Fibroblast of lung (primary cell): ENCODE measurements at regions not wholly inside any gene's neighbourhood (a gene's known extent, or its start where the extent isn't known, plus 50 kb on each side); places are given as distances from the start of the nearest gene placed in this dataset.

Experiments used
- DNase-seq, 2 donors: peaks; one replicate each; pipeline versions ENCODE4 v3.0.0 to v3.0.0-alpha.2; 2010; ENCODE audit warnings: low read depth in 2 of 2
- H2AFZ ChIP-seq: 2 replicates; pipeline ENCODE4 v1.5.1; 2012; ENCODE audit warnings: low read length, control low read depth, inconsistent platforms
- H3K27ac ChIP-seq: 2 replicates; pipeline ENCODE4 v1.5.1; 2011; ENCODE audit warnings: low read length, control low read depth; ENCODE audit not compliant: insufficient read depth
- H3K27me3 ChIP-seq: 2 replicates; pipeline ENCODE4 v1.5.1; 2011; ENCODE audit warnings: mild to moderate bottlenecking, low read length; ENCODE audit not compliant: control insufficient read depth, insufficient read depth
- H3K36me3 ChIP-seq: 2 replicates; pipeline ENCODE4 v1.5.1; 2011; ENCODE audit warnings: low read length; ENCODE audit not compliant: control insufficient read depth, insufficient read depth
- H3K4me1 ChIP-seq: 2 replicates; pipeline ENCODE4 v1.5.1; 2011; ENCODE audit warnings: low read length; ENCODE audit not compliant: control insufficient read depth, insufficient read depth; ENCODE audit errors: extremely low read depth
- H3K4me2 ChIP-seq: 2 replicates; pipeline ENCODE4 v1.5.1; 2011; ENCODE audit warnings: low read length, control low read depth; ENCODE audit not compliant: insufficient read depth; ENCODE audit errors: extremely low read depth
- H3K4me3 ChIP-seq, 4 experiments: fragments of 200-600 bp in 1 of 4; sonication (generic) in 1 of 4; replicated peaks in 1 of 4; 2 replicates each; pipeline ENCODE4 v1.5.1; 2011 to 2016; ENCODE audit warnings: low read length in 4 of 4, low read depth in 3 of 4, mild to moderate bottlenecking in 3 of 4, control low read depth in 2 of 4, inconsistent platforms in 1 of 4, mixed read lengths in 1 of 4; ENCODE audit not compliant: insufficient read depth in 1 of 4; ENCODE audit errors: control extremely low read depth in 1 of 4
- H3K79me2 ChIP-seq: 2 replicates; pipeline ENCODE4 v1.5.1; 2012; ENCODE audit warnings: mild to moderate bottlenecking, low read length, inconsistent platforms; ENCODE audit not compliant: control insufficient read depth, insufficient read depth
- H3K9ac ChIP-seq: 2 replicates; pipeline ENCODE4 v1.5.1; 2011; ENCODE audit warnings: mild to moderate bottlenecking, low read length, control low read depth; ENCODE audit not compliant: insufficient read depth
- H3K9me3 ChIP-seq: 2 replicates; pipeline ENCODE4 v1.5.1; 2012; ENCODE audit warnings: low read depth, low read length; ENCODE audit not compliant: control insufficient read depth, insufficient read depth
- H4K20me1 ChIP-seq: 2 replicates; pipeline ENCODE4 v1.5.1; 2011; ENCODE audit warnings: low read length; ENCODE audit not compliant: control insufficient read depth, insufficient read depth; ENCODE audit errors: extremely low read depth
- EZH2 ChIP-seq: IDR thresholded peaks from 2 replicates; pipeline ENCODE4 v1.5.1; 2012; ENCODE audit warnings: low read length, control low read depth, mild to moderate bottlenecking; ENCODE audit errors: missing control alignments
- TF ChIP-seq, protein P1 (sequence below), 2 donors: IDR thresholded peaks in 1 of 2; conservative IDR thresholded peaks in 1 of 2; 1 replicate in 1 of 2; 2 replicates in 1 of 2; pipeline ENCODE4 v1.5.1; 2011 to 2012; ENCODE audit warnings: low read length in 2 of 2, control low read depth in 1 of 2, inconsistent platforms in 1 of 2, low read depth in 1 of 2, mild to moderate bottlenecking in 1 of 2

DNA sequence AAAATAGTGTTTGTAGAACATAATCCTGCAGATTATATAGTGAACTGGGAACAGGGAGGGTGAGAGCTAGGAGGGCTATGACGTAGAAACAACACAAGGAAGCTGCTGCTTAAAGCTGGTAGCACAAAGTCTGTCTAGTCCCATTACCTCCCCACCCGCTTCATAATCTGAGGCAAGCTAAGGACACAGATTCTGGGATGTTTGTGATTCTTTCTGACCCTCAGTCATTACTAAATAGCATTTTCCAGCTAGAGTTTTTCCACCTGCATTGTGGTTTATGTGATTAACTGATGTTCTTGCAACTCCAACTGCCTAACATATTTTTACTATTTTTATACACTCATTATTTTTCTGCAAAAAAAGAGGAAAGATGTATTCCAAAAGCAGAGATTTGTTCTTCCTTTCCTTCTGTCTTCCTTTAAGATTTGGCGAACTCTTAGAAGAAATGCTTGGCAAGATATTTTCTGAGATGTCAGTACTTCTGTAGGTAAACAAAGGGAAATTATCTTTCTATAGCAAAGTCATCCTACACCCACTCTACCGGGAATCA lies 293.2 kb upstream of the FAR2 start:
- Histone ChIP-seq H3K9ac (no peak overlapping the region), H3K9me3 (no peaks in the 10 kb centered on the region), H3K4me3 (no peak overlapping the region), H3K79me2 (no peaks in the 10 kb centered on the region), H3K4me1 (no peaks in the 10 kb centered on the region), H3K27ac (no peak overlapping the region), H3K27me3 (no peaks in the 10 kb centered on the region), H3K36me3 (no peaks in the 10 kb centered on the region), H3K4me2 (no peak overlapping the region), H2AFZ (no peak overlapping the region), H4K20me1 (no peaks in the 10 kb centered on the region)
- no peak for TF ChIP-seq EZH2
- TF ChIP-seq, protein P1, sequence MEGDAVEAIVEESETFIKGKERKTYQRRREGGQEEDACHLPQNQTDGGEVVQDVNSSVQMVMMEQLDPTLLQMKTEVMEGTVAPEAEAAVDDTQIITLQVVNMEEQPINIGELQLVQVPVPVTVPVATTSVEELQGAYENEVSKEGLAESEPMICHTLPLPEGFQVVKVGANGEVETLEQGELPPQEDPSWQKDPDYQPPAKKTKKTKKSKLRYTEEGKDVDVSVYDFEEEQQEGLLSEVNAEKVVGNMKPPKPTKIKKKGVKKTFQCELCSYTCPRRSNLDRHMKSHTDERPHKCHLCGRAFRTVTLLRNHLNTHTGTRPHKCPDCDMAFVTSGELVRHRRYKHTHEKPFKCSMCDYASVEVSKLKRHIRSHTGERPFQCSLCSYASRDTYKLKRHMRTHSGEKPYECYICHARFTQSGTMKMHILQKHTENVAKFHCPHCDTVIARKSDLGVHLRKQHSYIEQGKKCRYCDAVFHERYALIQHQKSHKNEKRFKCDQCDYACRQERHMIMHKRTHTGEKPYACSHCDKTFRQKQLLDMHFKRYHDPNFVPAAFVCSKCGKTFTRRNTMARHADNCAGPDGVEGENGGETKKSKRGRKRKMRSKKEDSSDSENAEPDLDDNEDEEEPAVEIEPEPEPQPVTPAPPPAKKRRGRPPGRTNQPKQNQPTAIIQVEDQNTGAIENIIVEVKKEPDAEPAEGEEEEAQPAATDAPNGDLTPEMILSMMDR (conservative IDR thresholded peaks at IDR 0.05 in 1 of 2, IDR thresholded peaks at IDR 0.05 in 1 of 2; ENCODE audit: low read depth in 1 of 2, low read length in 2 of 2) = no peak
- DNase-seq = peak in 1 of 2 donors; percentile 75

DNA sequence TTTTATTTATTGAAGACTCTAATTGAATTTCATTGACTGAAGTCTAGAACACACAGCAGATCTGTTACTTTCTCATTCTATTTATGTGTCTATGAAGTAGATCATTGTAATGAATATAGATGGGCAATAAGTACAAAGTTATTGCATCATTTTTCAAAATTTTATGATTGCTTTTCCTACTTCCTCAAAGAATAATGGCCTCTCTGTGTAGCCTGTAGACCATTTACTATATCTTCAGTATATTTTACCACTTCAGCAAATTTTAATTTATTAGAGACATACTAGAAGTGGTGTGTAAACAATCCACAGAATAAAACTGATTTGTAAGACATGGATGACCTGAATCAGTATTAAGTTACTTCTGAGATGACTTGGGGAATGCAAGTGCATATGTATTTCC lies 291.7 kb upstream of the FAR2 start:
- Histone ChIP-seq H2AFZ (no peak overlapping the region), H3K27ac (no peak overlapping the region), H3K4me1 (no peaks in the 10 kb centered on the region), H3K36me3 (no peaks in the 10 kb centered on the region), H3K9ac (no peak overlapping the region), H3K4me3 (no peak overlapping the region), H3K79me2 (no peaks in the 10 kb centered on the region), H3K9me3 (no peaks in the 10 kb centered on the region), H4K20me1 (no peaks in the 10 kb centered on the region), H3K27me3 (no peaks in the 10 kb centered on the region), H3K4me2 (no peak overlapping the region)
- no peak for DNase-seq
- TF ChIP-seq EZH2 = no peak
- TF ChIP-seq, protein P1 (conservative IDR thresholded peaks at IDR 0.05 in 1 of 2, IDR thresholded peaks at IDR 0.05 in 1 of 2; ENCODE audit: low read depth in 1 of 2, low read length in 2 of 2) = no peak

DNA sequence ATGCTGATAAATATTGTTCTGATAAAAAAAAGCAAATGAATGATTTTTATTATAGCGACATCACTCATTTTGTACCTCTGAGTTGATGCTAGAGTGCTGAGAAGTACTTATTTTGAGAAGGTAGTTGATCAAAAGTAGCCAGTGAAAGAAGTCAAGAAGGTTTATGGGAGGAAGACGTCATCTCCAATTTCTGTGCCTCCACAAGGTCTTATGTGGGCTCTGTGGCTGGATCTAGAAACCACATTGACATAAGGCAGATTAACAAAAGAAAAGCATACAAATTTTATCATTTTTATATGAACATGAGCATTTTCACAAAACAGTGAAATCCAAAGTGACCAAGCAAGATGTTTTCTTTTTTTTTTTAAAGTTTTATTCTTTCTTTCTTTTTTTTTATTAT lies 289.5 kb upstream of the FAR2 start:
- Histone ChIP-seq H3K79me2 (no peaks in the 10 kb centered on the region), H2AFZ (no peak overlapping the region), H3K4me2 (no peak overlapping the region), H3K36me3 (no peaks in the 10 kb centered on the region), H4K20me1 (no peaks in the 10 kb centered on the region), H3K4me3 (no peak overlapping the region), H3K4me1 (no peaks in the 10 kb centered on the region), H3K27me3 (no peaks in the 10 kb centered on the region), H3K9ac (no peak overlapping the region), H3K27ac (no peak overlapping the region), H3K9me3 (no peaks in the 10 kb centered on the region)
- TF ChIP-seq, protein P1 (conservative IDR thresholded peaks at IDR 0.05 in 1 of 2, IDR thresholded peaks at IDR 0.05 in 1 of 2; ENCODE audit: low read depth in 1 of 2, low read length in 2 of 2) = no peak
- TF ChIP-seq EZH2 = no peak
- DNase-seq = no peak
